HepG2 (cell line): ENCODE measurements at regions not wholly inside any gene's neighbourhood (a gene's known extent, or its start where the extent isn't known, plus 50 kb on each side); places are given as distances from the start of the nearest gene placed in this dataset.

Experiments used
- ATAC-seq: fragments of 200-7000 bp; cut with Tn5 transposase; 3 replicates; pipeline ENCODE4 v1.9.1; 2020; ENCODE audit warnings: mild to moderate bottlenecking, moderate library complexity
- BruUV-seq: library from RNA; stranded (reverse); fragments of 400-500 nt; replicated peaks from 2 replicates; lab custom pipeline; 2021; lab: Mats Ljungman, UMichigan
- CTCF ChIA-PET: fragments of 300-600 bp; formaldehyde crosslinking; extraction: SDS; loops from one replicate; lab custom pipeline; 2021; ENCODE audit warnings: low total read pairs, inconsistent platforms, low intra/inter-chr PET ratio; lab: Yijun Ruan, JAX
- POLR2A ChIA-PET: fragments of 350-600 bp; sonication (Branson Sonifier 250); formaldehyde crosslinking; loops from one replicate; lab custom pipeline; 2020; ENCODE audit warnings: antibody characterized with exemption, inconsistent platforms; lab: Yijun Ruan, JAX
- DNase-seq: peaks from one replicate; pipeline ENCODE4 v3.0.0-alpha.2; 2015; ENCODE audit warnings: low spot score
- FAIRE-seq: peaks from 3 replicates; lab custom pipeline; 2011; peaks lifted over from hg19 to GRCh38; lab: Jason Lieb, UNC
- H2AFZ ChIP-seq: one replicate; pipeline ENCODE4 v1.6.1; 2011; ENCODE audit warnings: low read length, inconsistent platforms
- H3K27ac ChIP-seq: fragments of 300-600 bp; 3 replicates; pipeline ENCODE4 v1.8.0; 2011; ENCODE audit warnings: mixed run types, mild to moderate bottlenecking, mixed read lengths, low read length, inconsistent platforms; ENCODE audit not compliant: insufficient read depth; ENCODE audit errors: extremely low read length
- H3K27me3 ChIP-seq, 2 experiments: fragments of 200-600 bp in 1 of 2; 2 replicates in 1 of 2; 3 replicates in 1 of 2; pipeline versions ENCODE4 v1.6.0 to v1.8.0; 2011; ENCODE audit warnings: low read length in 2 of 2, mild to moderate bottlenecking in 2 of 2, moderate library complexity in 2 of 2, inconsistent platforms in 1 of 2; ENCODE audit not compliant: insufficient read depth in 2 of 2, control insufficient read depth in 1 of 2
- H3K36me3 ChIP-seq, 2 experiments: fragments of 200-600 bp in 1 of 2; replicated peaks in 1 of 2; 2 replicates in 1 of 2; 3 replicates in 1 of 2; pipeline versions ENCODE4 v1.5.1 to v1.8.0; 2011; ENCODE audit warnings: low read length in 2 of 2, inconsistent platforms in 1 of 2; ENCODE audit not compliant: insufficient read depth in 2 of 2, control insufficient read depth in 1 of 2
- H3K4me1 ChIP-seq: 2 replicates; pipeline ENCODE4 v1.5.1; 2012; ENCODE audit warnings: low read length, inconsistent platforms; ENCODE audit not compliant: insufficient read depth
- H3K4me2 ChIP-seq: 2 replicates; pipeline ENCODE4 v1.6.0; 2011; ENCODE audit warnings: low read depth, low read length, inconsistent platforms
- H3K4me3 ChIP-seq, 3 experiments: fragments of 200-600 bp in 1 of 3; sonication (generic), shearing (Covaris generic) in 1 of 3; replicated peaks in 1 of 3; 2 replicates each; pipeline ENCODE4 v1.5.1; 2011 to 2016; ENCODE audit warnings: low read length in 3 of 3, inconsistent platforms in 2 of 3, low read depth in 2 of 3, mild to moderate bottlenecking in 2 of 3, control low read depth in 1 of 3, mixed read lengths in 1 of 3; ENCODE audit not compliant: insufficient read depth in 1 of 3
- H3K79me2 ChIP-seq: one replicate; pipeline ENCODE4 v1.6.1; 2011; ENCODE audit warnings: low read length, inconsistent platforms; ENCODE audit not compliant: insufficient read depth
- H3K9ac ChIP-seq: 2 replicates; pipeline ENCODE4 v1.6.0; 2011; ENCODE audit warnings: mild to moderate bottlenecking, low read depth, low read length, inconsistent platforms; ENCODE audit not compliant: insufficient read depth
- H3K9me3 ChIP-seq: 2 replicates; pipeline ENCODE4 v1.5.1; 2012; ENCODE audit warnings: mild to moderate bottlenecking, low read length
- H4K20me1 ChIP-seq: 2 replicates; pipeline ENCODE4 v1.6.0; 2011; ENCODE audit warnings: inconsistent platforms, mild to moderate bottlenecking, low read length, moderate library complexity; ENCODE audit not compliant: insufficient read depth
- ATF1 ChIP-seq: IDR thresholded peaks from 2 replicates; pipeline ENCODE4 v1.6.1; 2016; ENCODE audit warnings: mild to moderate bottlenecking, control low read depth
- MTF1 ChIP-seq: sonication (generic); formaldehyde crosslinking; IDR thresholded peaks from 2 replicates; pipeline ENCODE4 v1.5.0; 2020; ENCODE audit warnings: missing genetic modification reagents
- RXRB ChIP-seq: IDR thresholded peaks from 2 replicates; pipeline ENCODE4 v1.6.1; 2016; ENCODE audit warnings: borderline replicate concordance, missing genetic modification reagents, missing compliant biosample characterization
- SNAI1 ChIP-seq: sonication (generic); formaldehyde crosslinking; IDR thresholded peaks from 2 replicates; pipeline ENCODE4 v1.5.0; 2020; ENCODE audit warnings: mild to moderate bottlenecking, missing genetic modification reagents, borderline replicate concordance
- TOPORS ChIP-seq: sonication (generic); formaldehyde crosslinking; IDR thresholded peaks from 2 replicates; pipeline ENCODE4 v1.8.0; 2023; ENCODE audit warnings: mild to moderate bottlenecking, missing genetic modification reagents
- ZNF615 ChIP-seq: sonication (generic); formaldehyde crosslinking; IDR thresholded peaks from 2 replicates; pipeline ENCODE4 v1.5.0; 2020; ENCODE audit warnings: mild to moderate bottlenecking, missing genetic modification reagents, borderline replicate concordance
- WGBS: methylation state at CpG from one replicate; pipeline ENCODE4 v1.1.6; 2017; ENCODE audit warnings: low lambda C conversion rate; 5-methylcytosine and 5-hydroxymethylcytosine counted together
- in situ Hi-C: cut with HindIII; loops from 2 replicates; pipeline ENCODE4 v1.10.0; 2017; ENCODE audit warnings: low pct_unique_long_range_greater_than_20kb; ENCODE audit not compliant: extremely low pct_ligation_motif_present
- intact Hi-C: fragments of 100-400 bp; cut with micrococcal nuclease; formaldehyde crosslinking; loops from one replicate; pipeline ENCODE4 v1.10.0; 2022; ENCODE audit not compliant: unreplicated experiment
- TF ChIP-seq, protein P1 (sequence below): sonication (generic); formaldehyde crosslinking; IDR thresholded peaks from 2 replicates; pipeline ENCODE4 v1.5.0; 2020; ENCODE audit warnings: missing genetic modification reagents
- TF ChIP-seq, protein P2 (sequence below): sonication (generic); formaldehyde crosslinking; IDR thresholded peaks from 2 replicates; pipeline ENCODE4 v1.8.0; 2022; ENCODE audit warnings: missing genetic modification reagents, low read depth, mild to moderate bottlenecking, borderline replicate concordance
- TF ChIP-seq, protein P3 (sequence below): sonication (generic); formaldehyde crosslinking; conservative IDR thresholded peaks from 2 replicates; pipeline ENCODE4 v1.4.0; 2020; ENCODE audit warnings: mild to moderate bottlenecking, missing genetic modification reagents, moderate library complexity
- TF ChIP-seq, protein P4 (sequence below): sonication (generic); formaldehyde crosslinking; IDR thresholded peaks from 2 replicates; pipeline ENCODE4 v1.9.0; 2021; ENCODE audit warnings: missing genetic modification reagents, mild to moderate bottlenecking, borderline replicate concordance
- TF ChIP-seq, protein P5 (sequence below): sonication (generic); formaldehyde crosslinking; IDR thresholded peaks from 2 replicates; pipeline ENCODE4 v1.4.0; 2020; ENCODE audit warnings: missing genetic modification reagents

DNA sequence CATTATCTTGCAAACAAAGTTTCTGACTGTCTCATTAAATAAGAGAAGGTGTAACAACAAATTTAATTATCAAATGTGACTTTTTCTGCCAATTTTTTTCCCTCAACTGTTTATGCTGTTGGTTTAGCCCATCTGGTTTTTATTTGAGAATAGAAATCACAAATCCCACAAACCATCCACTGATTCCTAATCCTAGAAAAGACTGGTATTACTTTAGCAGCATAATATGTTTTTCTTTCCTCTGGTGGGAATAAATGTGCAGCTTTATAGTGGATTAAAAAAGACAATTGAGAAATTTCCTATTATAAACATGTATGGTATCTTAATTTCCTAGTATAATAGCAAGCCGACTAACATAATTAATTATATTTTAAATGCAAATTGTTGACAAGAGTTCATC is 257.9 kb upstream of the FOXN3 start:
- Histone ChIP-seq H3K79me2 (no peaks in the 10 kb centered on the region), H3K4me3 (no peak overlapping the region), H3K27ac (no peak overlapping the region), H3K27me3 (no peaks in the 10 kb centered on the region), H3K4me2 (no peak overlapping the region), H3K9me3 (no peaks in the 10 kb centered on the region), H3K36me3 (no peaks in the 10 kb centered on the region), H3K4me1 (peaks cover 21% of the 10 kb centered on the region), H2AFZ (no peak overlapping the region), H3K9ac (no peak overlapping the region), H4K20me1 (no peaks in the 10 kb centered on the region)
- TF ChIP-seq ATF1 (CRISPR knock-in tag) (no peak), MTF1 (CRISPR knock-in tag) (no peak)
- TF ChIP-seq, protein P1, sequence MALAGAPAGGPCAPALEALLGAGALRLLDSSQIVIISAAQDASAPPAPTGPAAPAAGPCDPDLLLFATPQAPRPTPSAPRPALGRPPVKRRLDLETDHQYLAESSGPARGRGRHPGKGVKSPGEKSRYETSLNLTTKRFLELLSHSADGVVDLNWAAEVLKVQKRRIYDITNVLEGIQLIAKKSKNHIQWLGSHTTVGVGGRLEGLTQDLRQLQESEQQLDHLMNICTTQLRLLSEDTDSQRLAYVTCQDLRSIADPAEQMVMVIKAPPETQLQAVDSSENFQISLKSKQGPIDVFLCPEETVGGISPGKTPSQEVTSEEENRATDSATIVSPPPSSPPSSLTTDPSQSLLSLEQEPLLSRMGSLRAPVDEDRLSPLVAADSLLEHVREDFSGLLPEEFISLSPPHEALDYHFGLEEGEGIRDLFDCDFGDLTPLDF (CRISPR knock-in tag) = no peak
- ChIA-PET CTCF (no interaction called here), POLR2A (no interaction called here)
- in situ Hi-C loops = no loop called here
- ATAC-seq = no peak
- whole genome bisulfite sequencing = 90% methylated on average over 1 of the region's 1 CpG
- intact Hi-C loops = no loop called here
- no peak for DNase-seq
- BruUV-seq = no TSS peak
- no peak for FAIRE-seq

DNA sequence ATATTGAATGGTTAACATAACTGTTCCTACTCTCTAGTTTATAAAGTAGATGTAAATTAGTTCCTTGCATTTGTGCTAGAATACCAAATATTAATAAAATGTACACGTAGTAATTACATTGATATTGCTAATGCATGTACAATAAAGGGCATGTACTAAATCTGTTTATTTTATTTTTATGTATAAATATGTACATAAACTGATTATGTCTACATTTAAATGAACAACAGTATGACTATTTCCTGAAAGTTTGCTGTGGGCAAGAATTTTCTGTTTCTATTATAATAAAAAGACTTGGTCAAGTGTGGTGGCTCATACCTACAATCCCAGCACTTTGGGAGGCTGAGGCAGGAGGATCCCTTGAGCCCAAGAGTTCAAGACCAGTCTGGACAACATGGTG is 257.2 kb upstream of the FOXN3 start:
- FAIRE-seq (no peak), DNase-seq (no peak), ATAC-seq (no peak)
- in situ Hi-C loops (no loop called here), intact Hi-C loops (no loop called here)
- ChIA-PET CTCF (no interaction called here), POLR2A (no interaction called here)
- no peak overlapping the region for H3K4me3 ChIP-seq
- no peak overlapping the region for H3K4me2 ChIP-seq
- H3K36me3 ChIP-seq = no peaks in the 10 kb centered on the region
- H4K20me1 ChIP-seq = no peaks in the 10 kb centered on the region
- H3K27ac ChIP-seq = no peak overlapping the region
- no peaks in the 10 kb centered on the region for H3K9me3 ChIP-seq
- no TSS peak for BruUV-seq
- 95% methylated on average over 1 of the region's 1 CpG for WGBS
- no peak overlapping the region for H3K9ac ChIP-seq
- no peaks in the 10 kb centered on the region for H3K27me3 ChIP-seq
- peaks cover 21% of the 10 kb centered on the region for H3K4me1 ChIP-seq
- no peak overlapping the region for H2AFZ ChIP-seq
- H3K79me2 ChIP-seq = no peaks in the 10 kb centered on the region
- no peak for TF ChIP-seq RXRB (CRISPR knock-in tag)
- TF ChIP-seq, protein P2, sequence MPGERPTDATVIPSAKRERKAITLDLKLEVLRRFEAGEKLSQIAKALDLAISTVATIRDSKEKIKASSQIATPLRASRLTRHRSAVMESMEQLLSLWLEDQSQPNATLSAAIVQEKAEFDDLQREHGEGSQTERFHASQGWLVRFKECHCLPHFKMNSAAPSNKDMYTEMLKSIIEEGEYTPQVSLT (CRISPR knock-in tag) = no peak
- TF ChIP-seq ZNF615 = no peak
- TF ChIP-seq SNAI1 (CRISPR knock-in tag) = no peak
- TF ChIP-seq, protein P3, sequence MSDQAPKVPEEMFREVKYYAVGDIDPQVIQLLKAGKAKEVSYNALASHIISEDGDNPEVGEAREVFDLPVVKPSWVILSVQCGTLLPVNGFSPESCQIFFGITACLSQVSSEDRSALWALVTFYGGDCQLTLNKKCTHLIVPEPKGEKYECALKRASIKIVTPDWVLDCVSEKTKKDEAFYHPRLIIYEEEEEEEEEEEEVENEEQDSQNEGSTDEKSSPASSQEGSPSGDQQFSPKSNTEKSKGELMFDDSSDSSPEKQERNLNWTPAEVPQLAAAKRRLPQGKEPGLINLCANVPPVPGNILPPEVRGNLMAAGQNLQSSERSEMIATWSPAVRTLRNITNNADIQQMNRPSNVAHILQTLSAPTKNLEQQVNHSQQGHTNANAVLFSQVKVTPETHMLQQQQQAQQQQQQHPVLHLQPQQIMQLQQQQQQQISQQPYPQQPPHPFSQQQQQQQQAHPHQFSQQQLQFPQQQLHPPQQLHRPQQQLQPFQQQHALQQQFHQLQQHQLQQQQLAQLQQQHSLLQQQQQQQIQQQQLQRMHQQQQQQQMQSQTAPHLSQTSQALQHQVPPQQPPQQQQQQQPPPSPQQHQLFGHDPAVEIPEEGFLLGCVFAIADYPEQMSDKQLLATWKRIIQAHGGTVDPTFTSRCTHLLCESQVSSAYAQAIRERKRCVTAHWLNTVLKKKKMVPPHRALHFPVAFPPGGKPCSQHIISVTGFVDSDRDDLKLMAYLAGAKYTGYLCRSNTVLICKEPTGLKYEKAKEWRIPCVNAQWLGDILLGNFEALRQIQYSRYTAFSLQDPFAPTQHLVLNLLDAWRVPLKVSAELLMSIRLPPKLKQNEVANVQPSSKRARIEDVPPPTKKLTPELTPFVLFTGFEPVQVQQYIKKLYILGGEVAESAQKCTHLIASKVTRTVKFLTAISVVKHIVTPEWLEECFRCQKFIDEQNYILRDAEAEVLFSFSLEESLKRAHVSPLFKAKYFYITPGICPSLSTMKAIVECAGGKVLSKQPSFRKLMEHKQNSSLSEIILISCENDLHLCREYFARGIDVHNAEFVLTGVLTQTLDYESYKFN = no peak
- TF ChIP-seq, protein P4, sequence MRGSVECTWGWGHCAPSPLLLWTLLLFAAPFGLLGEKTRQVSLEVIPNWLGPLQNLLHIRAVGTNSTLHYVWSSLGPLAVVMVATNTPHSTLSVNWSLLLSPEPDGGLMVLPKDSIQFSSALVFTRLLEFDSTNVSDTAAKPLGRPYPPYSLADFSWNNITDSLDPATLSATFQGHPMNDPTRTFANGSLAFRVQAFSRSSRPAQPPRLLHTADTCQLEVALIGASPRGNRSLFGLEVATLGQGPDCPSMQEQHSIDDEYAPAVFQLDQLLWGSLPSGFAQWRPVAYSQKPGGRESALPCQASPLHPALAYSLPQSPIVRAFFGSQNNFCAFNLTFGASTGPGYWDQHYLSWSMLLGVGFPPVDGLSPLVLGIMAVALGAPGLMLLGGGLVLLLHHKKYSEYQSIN (CRISPR knock-in tag) = no peak
- TF ChIP-seq, protein P5, sequence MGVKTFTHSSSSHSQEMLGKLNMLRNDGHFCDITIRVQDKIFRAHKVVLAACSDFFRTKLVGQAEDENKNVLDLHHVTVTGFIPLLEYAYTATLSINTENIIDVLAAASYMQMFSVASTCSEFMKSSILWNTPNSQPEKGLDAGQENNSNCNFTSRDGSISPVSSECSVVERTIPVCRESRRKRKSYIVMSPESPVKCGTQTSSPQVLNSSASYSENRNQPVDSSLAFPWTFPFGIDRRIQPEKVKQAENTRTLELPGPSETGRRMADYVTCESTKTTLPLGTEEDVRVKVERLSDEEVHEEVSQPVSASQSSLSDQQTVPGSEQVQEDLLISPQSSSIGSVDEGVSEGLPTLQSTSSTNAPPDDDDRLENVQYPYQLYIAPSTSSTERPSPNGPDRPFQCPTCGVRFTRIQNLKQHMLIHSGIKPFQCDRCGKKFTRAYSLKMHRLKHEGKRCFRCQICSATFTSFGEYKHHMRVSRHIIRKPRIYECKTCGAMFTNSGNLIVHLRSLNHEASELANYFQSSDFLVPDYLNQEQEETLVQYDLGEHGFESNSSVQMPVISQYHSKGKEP (CRISPR knock-in tag) = no peak
- no peak for TF ChIP-seq TOPORS (CRISPR knock-in tag)
